ENCODE measurements at regions not wholly inside any gene's neighbourhood (a gene's known extent, or its start where the extent isn't known, plus 50 kb on each side); places are given as distances from the start of the nearest gene placed in this dataset.

- TF ChIP-seq CTCF (conservative IDR thresholded peaks at IDR 0.05 in 1 of 2, IDR thresholded peaks at IDR 0.05 in 1 of 2; ENCODE audit: low read depth in 1 of 2, low read length in 2 of 2) (no peak), EZH2 (IDR thresholded peaks at IDR 0.05; ENCODE audit: low read length, missing control alignments) (no peak)
These were observed 62.7 kb upstream of the RNU6-1 start for GRCh38 chr15:67902579-67903009.

Data from fibroblast of lung (primary cell).